ENCODE measurements at regions not wholly inside any gene's neighbourhood (a gene's known extent, or its start where the extent isn't known, plus 50 kb on each side); places are given as distances from the start of the nearest gene placed in this dataset.
A peak's percentile ranks its signal among the peaks of the same experiment; 100 is the strongest.
"Not testable (repeated sequence)": the region's sequence is repeated elsewhere in the genome, so short reads cannot be mapped to it uniquely, and the experiment has no call there.

DNA sequence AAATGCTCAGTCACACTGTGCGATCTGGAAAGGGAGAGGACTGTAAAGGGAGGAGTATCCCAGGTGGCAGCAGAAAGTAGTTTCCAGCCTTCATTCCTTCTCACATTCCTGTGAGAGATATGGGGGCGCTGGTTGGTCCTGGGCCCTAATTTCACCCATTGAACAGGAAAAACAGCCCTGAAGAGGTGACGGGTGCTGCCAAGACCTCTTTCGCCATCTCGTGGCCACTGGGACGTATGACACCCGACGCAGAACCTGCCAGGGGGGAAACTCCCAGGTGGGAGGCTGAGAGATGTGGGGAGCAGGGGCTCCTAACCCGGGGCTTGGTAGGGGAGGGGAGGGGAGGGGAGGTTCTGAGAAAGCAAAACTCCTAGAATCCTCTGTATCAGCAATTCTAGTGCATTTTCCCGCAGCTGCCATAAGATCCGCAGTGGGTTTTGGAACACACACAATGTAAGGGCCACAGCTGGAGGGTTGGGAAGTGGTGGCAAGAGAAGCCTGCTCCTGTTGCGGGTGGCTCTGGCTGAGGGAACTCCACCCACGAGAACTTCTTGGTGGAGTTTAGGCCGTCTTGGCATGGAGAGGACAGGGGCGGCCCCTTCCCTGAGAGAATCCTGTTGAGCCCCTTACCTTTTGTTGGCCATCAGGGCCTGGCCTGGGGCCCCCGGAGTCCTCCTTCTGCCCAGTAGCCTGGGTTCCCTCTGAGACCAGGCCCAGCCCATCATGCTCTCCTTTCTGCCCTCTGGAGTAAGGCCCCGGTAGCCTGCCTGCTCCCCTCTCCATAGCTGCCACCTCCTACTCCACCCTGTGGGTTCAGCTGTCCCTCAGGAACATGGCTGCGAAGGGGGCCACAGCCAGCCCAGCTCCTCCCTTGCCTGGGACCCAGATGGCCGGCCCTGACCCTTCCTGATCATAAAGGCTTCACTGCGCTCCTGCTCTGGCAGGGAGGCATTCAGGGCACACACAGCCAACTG is 134.1 kb downstream of the OR13H1 start:
- H3K27me3 ChIP-seq (ENCODE audit: control insufficient read depth in 4 of 4, insufficient read depth in 4 of 4, low read length in 3 of 4), result no peaks in the 10 kb centered on the region
- H3K4me1 ChIP-seq (ENCODE audit: control insufficient read depth in 4 of 4, insufficient read depth in 4 of 4, low read length in 3 of 4), result no peaks in the 10 kb centered on the region
- no peaks in the 10 kb centered on the region for H3K9me3 ChIP-seq (ENCODE audit: control insufficient read depth in 4 of 4, low read length in 3 of 4)
- TF ChIP-seq EGR1 (IDR thresholded peaks at IDR 0.05; ENCODE audit: low read depth in 2 of 2) (no peak), JUND (IDR thresholded peaks at IDR 0.05) (no peak), RXRA (IDR thresholded peaks at IDR 0.05) (no peak), NR2F2 (IDR thresholded peaks at IDR 0.05) (no peak), GABPA (IDR thresholded peaks at IDR 0.05 in 1 of 2, conservative IDR thresholded peaks at IDR 0.05 in 1 of 2) (no peak), SP1 (IDR thresholded peaks at IDR 0.05) (no peak), ZBTB33 (IDR thresholded peaks at IDR 0.05) (no peak), HNF4G (IDR thresholded peaks at IDR 0.05) (no peak), FOXA1 (IDR thresholded peaks at IDR 0.05) (no peak), TAF1 (conservative IDR thresholded peaks at IDR 0.05) (no peak), HNF4A (conservative IDR thresholded peaks at IDR 0.05) (no peak), YY1 (IDR thresholded peaks at IDR 0.05) (no peak), RAD21 (IDR thresholded peaks at IDR 0.05) (peak; percentile 41 to 80)
- TF ChIP-seq, protein P1, sequence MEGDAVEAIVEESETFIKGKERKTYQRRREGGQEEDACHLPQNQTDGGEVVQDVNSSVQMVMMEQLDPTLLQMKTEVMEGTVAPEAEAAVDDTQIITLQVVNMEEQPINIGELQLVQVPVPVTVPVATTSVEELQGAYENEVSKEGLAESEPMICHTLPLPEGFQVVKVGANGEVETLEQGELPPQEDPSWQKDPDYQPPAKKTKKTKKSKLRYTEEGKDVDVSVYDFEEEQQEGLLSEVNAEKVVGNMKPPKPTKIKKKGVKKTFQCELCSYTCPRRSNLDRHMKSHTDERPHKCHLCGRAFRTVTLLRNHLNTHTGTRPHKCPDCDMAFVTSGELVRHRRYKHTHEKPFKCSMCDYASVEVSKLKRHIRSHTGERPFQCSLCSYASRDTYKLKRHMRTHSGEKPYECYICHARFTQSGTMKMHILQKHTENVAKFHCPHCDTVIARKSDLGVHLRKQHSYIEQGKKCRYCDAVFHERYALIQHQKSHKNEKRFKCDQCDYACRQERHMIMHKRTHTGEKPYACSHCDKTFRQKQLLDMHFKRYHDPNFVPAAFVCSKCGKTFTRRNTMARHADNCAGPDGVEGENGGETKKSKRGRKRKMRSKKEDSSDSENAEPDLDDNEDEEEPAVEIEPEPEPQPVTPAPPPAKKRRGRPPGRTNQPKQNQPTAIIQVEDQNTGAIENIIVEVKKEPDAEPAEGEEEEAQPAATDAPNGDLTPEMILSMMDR (IDR thresholded peaks at IDR 0.05; ENCODE audit: low read depth, low read length, missing input control), result peak; percentile 48
- TF ChIP-seq, protein P2, sequence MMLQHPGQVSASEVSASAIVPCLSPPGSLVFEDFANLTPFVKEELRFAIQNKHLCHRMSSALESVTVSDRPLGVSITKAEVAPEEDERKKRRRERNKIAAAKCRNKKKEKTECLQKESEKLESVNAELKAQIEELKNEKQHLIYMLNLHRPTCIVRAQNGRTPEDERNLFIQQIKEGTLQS (IDR thresholded peaks at IDR 0.05), result no peak
- DNase-seq (ENCODE audit: low spot score), result peak; percentile 40
- H3K36me3 ChIP-seq (ENCODE audit: control insufficient read depth in 4 of 4, insufficient read depth in 3 of 4, low read depth in 1 of 4, low read length in 3 of 4), result no peaks in the 10 kb centered on the region
- H3K27ac ChIP-seq (ENCODE audit: low read depth in 1 of 2, low read length in 2 of 2), result no peak overlapping the region
- H3K9ac ChIP-seq (ENCODE audit: low read depth in 1 of 2, low read length in 2 of 2), result no peak overlapping the region
- no peak overlapping the region for H3K4me3 ChIP-seq (ENCODE audit: low read depth in 1 of 3, low read length in 3 of 3)
- WGBS, result 45% methylated on average over 20 of the region's 20 CpGs

DNA sequence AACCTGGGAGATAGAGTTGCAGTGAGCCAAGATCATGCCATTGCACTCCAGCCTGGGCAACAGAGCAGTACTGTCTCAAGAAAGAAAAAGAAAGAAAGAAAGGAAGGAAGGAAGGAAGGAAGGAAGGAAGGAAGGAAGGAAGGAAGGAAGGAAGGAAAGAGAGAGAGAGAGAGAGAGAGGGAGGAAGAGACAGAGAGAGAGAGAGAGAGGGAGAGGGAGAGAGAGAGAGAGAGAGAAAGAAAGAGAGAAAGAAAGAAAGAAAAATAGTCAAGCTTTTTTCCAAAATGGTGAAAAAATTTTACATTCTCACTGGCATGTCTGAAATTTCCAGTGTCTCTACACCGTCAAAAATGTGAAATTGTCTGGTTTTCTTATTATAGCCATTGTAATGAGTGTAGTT is 138.9 kb downstream of the OR13H1 start:
- H3K27ac ChIP-seq (ENCODE audit: low read depth in 1 of 2, low read length in 2 of 2); H3K9me3 ChIP-seq (ENCODE audit: control insufficient read depth in 4 of 4, low read length in 3 of 4); H3K27me3 ChIP-seq (ENCODE audit: control insufficient read depth in 4 of 4, insufficient read depth in 4 of 4, low read length in 3 of 4); H3K4me1 ChIP-seq (ENCODE audit: control insufficient read depth in 4 of 4, insufficient read depth in 4 of 4, low read length in 3 of 4); H3K4me3 ChIP-seq (ENCODE audit: low read depth in 1 of 3, low read length in 3 of 3); H3K9ac ChIP-seq (ENCODE audit: low read depth in 1 of 2, low read length in 2 of 2); H3K36me3 ChIP-seq (ENCODE audit: control insufficient read depth in 4 of 4, insufficient read depth in 3 of 4, low read depth in 1 of 4, low read length in 3 of 4); DNase-seq (ENCODE audit: low spot score): not testable (repeated sequence)
- 97% methylated on average over 1 of the region's 1 CpG for WGBS

Measured in liver (tissue), 8 donors.